8988T (cell line): ENCODE measurements at regions not wholly inside any gene's neighbourhood (a gene's known extent, or its start where the extent isn't known, plus 50 kb on each side); places are given as distances from the start of the nearest gene placed in this dataset.
"Not testable (repeated sequence)": the region's sequence is repeated elsewhere in the genome, so short reads cannot be mapped to it uniquely, and the experiment has no call there.

Experiments used
- DNase-seq: peaks from one replicate; pipeline ENCODE4 v3.0.0; 2011

DNA sequence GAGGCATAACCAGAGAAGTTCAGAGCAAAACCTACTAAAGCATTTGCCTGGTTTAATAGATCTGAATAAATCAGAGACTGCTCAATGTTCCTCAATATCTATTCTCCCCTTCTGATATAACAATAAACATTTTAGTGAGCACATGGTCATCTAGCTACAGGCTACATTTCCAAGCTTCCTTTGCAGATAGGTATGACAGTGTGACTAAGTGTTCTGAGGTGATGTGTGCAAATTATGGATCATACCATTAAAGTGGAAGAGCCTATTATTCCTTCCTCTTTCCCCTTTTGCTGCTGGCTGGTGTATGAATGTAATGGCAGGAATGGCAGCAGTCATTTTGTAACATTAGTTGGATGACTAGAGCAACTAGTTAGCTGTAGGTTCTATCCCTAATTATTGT is 285.8 kb upstream of the RASA1 start:
- no peak for DNase-seq

DNA sequence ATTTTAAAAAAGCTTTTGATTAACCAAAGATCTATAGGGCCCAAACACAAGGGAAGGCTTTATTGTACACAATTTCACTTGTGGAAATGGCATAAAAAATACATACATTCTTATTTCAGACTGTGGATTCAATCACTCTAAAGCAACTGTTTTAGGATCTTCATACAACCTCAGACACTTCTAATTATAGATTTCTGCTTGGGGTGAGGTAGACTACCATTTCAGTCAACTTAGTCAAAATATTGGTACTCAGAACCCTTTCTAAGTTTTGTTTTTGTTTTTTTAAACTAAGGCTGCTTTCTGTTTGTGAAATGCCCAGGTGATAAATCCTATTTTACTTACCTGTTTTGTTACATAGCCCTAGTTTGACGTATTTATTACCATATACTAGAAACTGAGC is 284.5 kb upstream of the RASA1 start:
- no peak for DNase-seq

DNA sequence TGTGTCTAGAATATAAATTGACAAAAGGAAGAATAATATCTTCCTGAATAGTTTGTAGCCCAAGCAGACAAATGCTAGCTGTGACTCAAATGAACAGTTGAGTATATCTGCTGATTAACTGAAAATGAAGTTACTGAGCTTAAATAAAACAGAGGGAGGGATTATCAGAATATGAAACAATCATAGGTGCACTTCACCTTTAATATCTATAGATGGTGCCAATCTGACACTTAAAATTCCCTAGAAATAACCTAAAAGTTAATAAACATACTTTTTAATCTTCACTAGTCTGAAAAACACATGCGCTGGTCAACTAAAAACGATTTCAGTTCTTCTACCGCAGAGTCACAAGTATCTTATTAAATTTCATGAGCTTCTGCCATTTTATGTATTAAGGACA is 280.8 kb upstream of the RASA1 start:
- DNase-seq: no peak

DNA sequence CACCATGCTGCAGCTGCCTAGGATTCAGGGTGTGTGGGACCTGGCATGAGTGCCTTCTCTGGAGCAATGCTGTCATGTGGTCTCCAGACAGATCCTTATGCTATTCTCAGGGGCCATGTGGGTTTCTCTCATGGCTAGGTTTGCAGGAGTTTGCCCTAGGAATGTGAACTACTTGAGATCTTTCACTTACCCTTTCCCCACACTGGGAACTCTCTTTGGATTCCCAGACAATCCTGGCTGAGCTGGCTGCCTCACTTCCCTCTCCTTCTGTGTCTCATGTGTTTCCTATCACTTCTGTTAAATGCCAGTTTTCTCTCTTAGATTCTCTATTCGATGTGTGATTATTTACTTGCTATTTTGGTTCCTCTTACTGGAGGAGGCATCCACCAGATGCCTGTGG is 270.2 kb upstream of the RASA1 start:
- DNase-seq: no peak

DNA sequence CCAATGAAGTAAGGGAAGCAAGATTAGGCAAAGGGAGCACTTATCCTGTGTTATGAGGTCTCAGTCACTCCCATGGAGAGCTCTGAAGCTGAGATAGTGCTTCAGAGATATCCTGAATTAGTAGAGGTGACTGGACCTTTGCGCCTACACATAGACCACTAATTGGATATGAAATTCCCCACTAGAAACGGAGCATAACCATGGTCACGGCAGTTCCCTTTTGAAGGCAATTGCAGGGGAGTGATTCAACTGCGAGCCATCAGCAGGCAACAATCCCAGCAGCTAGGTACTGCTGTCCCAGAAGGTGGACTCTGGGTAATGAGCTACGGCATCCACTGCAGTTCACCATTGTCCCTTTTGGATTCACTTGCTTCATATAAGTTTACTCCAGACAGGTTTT is 267.7 kb upstream of the RASA1 start:
- no peak for DNase-seq

DNA sequence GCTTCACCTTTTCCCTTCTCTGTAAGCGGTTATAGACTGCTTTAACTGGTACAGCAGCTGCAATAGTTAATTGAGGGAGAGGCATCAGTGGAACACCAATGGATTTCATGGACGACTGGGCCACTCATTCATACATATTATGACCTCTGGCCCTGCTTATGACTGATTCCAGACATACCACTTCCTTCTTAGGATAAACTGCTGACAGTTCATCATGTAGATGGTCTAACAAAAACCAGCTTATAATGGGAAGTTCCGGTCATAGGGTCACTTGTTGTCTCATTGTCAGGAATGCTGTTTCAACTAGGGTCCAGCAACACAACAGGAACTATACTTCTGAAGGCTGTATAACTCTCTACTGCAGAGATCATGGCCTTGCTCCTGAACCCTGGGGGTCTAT is 265.2 kb upstream of the RASA1 start:
- no peak for DNase-seq

DNA sequence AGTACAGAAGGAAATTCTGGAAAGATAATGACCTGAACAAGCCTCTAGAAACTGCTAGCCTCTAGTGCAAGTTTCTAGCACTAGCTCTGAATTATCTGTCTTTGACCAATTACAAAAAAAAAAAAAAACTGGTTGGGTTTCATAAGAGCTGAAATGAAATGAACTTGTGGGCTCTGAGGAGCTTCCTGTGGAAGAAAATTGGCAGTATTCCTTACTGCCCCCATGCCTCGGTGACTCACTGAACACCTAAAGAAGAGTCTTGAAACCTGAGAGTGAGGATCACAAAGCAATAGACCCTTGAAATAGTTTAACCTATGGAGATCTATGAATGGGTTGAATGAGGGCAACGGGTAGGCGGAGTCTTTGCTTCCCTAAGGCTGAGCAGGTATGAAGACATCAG is 263.6 kb upstream of the RASA1 start:
- DNase-seq: no peak

DNA sequence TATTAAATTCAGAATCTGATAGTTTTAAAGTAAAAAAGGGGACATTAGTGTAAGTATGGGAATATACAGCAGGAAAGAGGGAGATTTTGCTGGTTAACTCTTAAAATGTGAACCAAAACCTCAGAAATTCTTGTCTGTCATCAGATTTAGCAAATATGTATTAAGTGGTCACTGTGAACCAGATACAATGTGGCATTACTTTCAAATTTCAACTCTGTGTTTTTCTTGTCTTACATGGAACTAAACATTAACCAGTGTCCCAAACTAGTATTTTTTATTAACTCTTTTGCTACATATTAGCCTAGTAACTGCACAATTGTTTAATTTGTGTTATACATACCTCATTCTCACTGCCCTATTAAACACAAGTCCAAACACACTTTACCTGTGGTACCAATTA is 259.9 kb upstream of the RASA1 start:
- DNase-seq: no peak

DNA sequence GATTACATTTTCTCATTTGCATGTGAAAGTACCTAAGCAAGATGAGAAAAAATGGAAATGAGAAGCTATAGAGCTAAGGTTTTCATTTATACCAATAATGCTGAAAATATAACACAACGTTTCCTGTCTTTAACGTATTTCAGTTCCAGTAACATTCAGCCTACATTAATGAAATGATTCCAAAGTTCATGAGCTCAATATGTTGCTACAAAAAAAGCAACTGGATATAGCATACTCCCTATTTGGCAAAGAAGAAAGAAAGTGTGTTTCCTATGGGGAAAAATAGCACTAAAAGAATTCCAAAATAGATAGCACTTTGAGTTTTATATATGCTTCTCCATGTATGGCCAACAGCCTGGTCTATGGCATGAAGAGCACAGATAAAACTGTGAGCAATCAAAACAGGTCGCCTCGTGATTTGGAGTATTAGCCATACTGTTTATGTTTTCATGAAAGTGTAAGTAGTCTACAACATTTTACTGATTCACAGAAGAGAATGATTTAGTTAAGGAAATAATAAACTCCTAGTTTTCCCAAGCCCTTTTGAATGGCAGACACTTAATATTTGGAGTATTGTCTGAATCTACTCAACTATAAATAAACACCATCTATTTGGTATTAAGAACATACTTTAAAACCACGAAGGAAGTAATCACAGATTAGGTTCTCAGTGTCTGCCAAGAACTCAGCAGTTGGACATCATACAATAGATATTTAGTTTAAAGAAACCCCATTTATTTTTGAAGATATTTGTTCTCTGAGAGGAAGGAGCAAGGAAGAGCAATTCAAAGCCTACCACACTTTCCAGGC is 258.7 kb upstream of the RASA1 start:
- DNase-seq: no peak

DNA sequence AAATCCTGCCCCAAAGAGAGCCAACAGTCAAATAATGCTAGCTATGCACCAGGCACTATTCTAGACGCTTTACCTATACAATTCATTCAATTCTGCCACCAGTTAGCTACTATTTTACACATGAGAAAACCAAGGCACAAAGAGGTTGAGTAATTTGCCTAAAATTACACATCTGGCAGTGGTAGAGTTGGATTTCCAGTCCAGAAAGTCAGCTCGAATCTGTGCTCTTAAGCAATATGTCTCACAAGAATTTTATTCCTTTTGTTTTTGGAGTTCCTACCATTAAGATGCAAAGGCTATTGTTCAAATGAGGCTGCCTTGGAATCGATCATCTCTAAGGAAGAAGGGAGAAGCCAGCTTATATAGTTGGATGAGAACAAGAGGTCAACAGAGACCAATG is 256.9 kb upstream of the RASA1 start:
- no peak for DNase-seq

DNA sequence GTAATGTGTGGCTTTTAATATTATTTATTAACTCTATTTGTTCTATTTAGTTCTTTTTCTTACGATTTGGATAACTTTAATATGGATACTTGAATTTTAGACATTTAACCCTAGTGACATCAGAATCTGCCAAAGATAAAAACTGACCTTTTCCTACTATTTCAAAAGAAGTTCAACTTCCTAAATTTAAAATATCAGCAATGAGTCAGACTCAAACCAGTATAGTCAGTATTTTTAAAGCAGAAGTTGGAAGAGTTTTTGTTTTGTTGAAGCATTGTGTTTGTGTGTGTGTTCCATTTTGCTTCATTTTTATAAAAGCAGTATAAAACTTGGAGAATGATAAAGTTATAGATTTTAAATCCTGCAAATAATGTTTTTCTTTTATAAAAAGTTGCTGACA is 251.8 kb upstream of the RASA1 start:
- no peak for DNase-seq

DNA sequence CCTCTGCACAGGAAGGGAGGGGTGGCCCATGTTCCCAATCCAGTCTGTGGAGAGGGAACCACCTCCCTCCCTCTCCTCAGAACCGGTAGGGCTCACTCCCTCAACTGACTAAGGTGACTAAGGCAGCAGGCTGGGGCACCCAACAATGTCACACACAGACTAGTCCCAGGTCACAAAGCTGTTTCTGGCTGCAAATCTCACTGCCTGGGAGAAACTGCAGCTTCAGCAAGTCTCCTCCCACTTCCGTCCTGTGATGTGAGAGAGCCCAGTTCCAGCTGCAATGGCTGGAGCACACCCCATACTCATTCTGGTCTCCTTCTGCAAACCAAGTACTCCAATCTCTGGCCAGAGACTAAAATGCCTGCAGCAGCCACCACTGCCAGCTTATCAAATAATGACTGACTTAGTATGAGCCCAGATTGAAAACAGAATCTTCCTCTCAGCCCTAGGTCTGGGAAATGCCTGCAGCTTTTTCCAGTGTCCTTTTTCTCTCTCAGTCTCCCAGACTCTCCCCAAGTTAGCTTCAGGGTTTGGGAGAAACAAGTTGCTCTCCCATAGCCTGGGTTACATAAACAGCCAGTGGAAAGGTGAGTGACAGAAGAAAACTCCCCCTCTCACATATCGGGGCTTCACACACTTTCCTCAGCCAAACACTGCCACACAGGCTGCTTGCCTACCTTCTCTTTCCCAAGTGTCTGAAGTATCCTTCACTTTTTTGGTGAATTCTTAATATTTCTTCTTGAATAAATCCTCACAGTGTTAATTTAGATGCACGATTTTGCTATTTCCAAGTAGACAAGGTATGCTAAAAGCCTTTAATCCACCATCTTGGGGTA is 247.4 kb upstream of the RASA1 start:
- DNase-seq: no peak

DNA sequence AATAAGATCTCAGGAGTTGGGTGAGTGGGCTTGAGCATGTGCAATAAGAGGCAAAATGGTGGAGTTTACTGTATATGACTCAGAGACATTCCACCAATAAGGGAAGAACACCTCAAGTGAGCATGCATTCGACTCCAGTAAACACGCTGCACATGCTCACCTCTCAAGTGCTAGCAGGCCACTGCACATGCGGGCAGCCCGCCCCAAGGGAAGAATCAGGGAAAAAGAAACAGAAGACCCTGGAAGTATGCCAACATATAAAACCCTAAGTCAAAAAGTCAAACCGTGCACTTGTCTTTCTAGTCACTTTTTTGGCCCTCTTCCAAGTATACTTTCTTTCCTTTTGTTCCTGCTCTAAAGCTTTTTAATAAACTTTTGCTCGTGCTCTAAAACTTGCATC is 245.3 kb upstream of the RASA1 start:
- no peak for DNase-seq

DNA sequence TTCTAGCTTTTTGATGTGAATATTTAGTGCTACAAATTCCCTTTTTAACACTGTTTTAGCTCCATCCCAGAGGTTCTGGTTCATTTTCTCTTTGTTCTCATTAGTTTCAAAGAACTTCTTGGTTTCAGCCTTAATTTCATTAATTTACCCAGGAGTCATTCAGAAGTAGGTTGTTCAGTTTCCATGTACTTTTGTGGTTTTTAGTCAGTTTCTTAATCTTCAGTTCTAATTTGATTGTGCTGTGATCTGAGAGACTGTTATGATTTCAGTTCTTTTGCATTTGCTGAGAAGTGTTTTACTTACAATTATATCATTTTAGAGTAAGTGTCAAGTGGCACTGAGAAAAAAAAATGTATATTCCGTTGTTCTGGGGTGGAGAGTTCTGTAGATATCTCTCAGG is 240.1 kb upstream of the RASA1 start:
- no peak for DNase-seq

DNA sequence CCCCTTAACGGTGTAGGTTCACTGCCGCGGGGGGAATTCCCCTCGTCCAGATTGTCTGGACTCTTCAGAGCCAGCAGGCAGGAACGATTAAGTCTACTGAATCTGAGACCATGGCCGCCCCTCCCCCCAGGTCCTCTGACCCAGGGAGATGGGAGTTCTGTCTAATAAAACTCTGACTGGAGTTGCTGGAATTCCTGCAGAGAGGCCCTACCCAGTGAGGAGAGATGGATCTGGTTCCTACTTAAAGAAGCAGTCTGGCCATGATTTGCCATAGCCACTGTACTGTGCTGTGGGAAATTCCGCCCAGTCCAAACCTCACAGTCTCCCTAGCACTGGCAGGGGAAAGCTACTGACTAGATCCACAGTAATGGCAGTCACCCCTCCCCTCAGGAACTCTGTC is 237.7 kb upstream of the RASA1 start:
- no peak for DNase-seq

DNA sequence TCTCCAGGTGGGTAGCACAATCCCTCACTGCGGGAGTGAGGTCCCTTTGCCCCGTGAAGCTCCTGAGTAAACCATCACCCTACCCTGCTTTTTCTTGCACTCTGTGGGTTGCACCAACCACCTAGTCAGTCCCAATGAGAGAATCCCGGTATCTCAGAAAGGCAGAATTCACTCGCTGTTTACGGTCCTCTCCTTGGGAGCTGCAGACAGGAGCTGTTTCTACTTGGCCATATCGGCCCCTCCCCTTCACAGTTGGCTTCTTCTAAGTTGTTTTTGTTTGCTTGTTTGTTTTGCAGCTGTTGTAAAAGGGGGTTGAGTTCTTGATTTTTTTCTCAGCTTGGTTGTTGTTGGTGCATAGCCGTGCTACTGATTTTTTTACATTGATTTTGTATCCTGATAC is 237.0 kb upstream of the RASA1 start:
- no peak for DNase-seq

DNA sequence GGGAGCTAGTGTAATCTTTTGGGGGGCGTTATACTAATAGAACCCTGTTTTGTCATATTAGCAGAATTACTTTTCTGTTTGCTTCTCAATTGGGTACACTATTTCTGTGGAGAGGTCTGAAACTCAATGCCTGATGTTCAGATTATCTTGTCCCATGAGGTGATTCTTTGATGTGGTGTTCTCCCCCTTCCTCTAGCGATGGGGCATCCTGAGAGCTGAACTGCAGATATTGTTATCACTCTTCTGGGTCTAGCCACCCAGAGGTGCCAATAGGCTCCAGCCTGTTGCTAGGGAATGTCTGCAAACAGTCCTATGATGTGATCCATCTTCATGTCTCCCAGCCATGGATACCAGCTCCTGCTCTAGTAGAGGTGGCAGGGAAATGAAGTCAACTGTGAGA is 233.1 kb upstream of the RASA1 start:
- DNase-seq: no peak

DNA sequence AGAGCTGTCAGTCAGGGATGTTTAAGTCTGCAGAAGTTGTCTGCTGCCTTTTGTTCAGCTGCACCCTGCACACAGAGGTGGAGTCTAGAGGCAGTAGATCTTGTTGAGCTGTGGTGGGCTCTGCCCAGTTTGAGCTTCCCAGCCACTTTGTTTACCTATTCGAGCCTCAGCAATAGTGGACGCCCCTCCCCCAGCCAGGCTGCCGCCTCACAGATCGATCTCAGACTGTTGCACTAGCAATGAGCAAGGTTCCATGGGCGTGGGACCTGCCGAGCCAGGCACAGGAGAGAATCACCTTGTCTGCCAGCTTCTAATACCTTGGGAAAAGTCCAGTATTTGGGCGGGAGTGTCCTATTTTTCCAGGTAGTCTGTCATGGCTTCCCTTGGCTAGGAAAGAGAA is 225.1 kb upstream of the RASA1 start:
- DNase-seq: no peak

DNA sequence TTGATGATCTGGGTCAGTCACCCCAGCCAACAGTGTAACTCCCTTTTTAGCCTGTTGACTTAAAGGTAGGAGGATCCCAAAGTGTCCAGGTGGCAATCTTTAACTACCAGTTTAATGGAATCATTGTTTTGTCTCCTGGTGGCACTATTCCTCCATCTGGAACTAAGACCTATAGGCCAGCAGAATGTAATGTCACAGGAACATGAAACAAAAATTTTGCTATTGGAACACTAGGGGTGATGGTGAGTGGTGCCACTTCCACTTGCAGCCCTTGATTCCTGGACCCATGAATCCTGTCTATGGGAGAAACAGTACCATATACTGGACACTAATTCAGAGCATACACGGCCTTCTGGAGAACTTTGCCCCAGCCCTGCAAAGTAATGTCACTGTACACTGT is 219.5 kb upstream of the RASA1 start:
- DNase-seq: no peak

DNA sequence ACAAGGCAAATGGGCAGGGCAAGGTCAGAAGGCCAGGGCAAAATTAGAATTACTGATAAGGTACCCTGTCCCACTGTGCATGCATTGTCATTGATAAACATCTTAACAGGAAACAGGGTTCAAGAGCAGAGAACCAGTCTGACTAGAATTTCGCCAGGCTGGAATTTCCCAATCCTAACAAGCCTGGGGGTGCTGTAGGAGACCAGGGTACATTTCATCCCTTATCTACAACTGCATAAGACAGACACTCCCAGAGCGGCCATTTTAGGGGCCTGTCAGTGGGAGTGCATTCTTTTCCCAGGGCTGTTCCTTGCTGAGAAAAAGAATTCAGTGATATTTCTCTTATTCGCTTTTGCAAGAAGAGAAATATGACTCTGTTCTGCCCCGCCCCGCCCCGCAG is 218.7 kb upstream of the RASA1 start:
- DNase-seq: not testable (repeated sequence)

DNA sequence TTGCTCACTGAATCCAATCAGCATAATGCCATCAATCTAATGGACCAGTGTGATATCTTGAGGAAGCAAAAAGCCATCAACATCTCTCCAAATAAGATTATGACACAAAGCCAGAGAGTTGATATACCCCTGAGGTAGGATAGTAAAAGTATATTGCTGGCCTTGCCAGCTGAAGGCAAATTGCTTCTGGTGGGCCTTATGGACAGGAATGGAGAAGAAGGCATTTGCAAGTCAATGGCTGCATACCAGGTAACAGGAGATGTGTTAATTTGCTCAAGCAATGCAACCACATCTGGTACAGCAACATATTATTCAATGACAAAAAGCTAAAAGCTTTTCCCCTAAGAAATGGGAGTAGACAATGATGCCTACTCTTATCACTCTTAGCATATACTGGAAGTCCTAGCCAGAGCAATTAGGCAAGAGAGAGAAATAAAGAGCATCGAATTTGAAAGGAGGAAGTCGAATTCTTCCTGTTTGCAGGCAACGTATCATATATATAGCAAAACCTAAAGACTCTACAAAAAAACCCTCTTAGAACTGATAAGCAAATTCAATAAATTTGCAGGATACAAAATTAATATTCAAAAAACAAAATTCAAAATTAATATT is 216.1 kb upstream of the RASA1 start:
- no peak for DNase-seq

DNA sequence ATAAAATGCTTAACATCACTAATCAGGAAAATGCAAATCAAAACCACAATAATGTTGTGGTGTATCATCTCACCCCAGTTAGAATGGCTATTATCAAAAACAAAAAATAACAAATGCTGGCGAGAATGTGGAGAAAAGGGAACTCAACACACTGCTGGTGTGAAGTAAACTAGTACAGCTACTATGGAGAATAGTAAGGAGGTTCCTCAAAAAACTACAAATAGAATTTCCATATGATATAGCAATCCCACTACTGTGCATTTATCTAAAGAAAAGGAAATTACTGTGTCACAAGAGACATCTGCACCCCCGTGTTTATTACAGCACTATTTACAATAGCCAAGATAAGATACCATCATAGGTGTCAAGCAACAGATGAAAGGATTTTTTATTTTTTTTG is 214.5 kb upstream of the RASA1 start:
- DNase-seq: no peak

DNA sequence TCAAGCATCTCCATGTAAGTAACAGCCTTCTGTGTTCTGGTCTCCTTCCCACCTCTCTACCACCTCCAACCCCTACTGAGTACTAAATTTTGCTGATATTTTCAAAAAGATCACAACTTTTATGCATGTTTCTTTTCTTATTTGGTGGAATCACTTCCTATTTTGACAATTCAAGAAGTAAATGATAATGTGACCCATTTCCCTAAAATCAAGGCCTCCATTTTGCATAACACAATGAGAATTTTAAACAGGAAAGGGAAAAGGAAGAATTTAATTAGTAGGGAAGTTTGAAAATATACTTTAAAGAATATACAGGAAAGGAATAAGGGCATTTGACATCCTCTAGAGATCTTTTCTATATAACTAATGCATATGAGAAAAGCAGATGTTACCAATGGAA is 212.9 kb upstream of the RASA1 start:
- DNase-seq: no peak

DNA sequence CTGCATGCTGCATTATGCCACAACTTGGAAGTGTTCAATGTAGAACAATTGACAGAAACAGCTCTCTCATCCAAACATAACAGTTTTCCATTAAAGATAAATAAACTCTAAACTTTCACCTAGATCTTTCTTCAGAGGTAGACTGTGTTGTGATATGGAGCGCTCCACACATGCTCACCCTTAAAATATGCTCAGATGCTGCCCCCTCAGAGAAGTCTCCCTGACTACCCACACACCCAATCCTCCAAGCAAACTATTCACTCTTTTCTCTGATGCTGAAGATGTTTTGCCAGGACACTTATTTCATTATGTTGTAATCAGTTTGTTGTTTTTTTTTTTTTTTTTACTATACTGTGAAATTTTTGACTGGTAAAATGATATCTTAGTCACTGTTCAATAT is 206.6 kb upstream of the RASA1 start:
- no peak for DNase-seq
